ENCODE measurements at regions not wholly inside any gene's neighbourhood (a gene's known extent, or its start where the extent isn't known, plus 50 kb on each side); places are given as distances from the start of the nearest gene placed in this dataset.

DNA sequence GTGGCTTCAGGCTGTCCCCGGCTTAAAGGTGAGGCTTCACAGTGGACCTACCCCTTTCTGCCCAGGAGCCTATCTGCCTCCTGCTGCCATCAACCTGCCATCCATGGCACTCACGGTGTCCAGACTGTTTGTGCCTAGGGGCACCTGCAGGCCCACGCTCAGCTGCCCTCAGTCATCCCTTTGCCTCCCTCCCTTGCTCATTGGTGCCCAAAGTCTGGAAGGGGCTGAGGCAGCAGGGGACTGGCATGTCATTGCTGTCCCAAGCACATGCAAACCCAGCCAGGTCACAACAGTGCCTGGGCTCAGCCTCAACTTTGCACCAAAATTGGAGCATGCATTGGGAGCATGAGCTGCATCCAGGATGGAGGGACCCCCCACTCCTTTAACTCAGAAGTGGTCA is 1142.7 kb upstream of the NCAM2 start:
- TF ChIP-seq YY1 (IDR thresholded peaks at IDR 0.05; ENCODE audit: insufficient read depth, insufficient read length) (no peak), SUZ12 (IDR thresholded peaks at IDR 0.05; ENCODE audit: extremely low read depth, insufficient read depth, insufficient read length) (no peak)

Measured in NT2/D1 (cell line).